HepG2 (cell line): ENCODE measurements at regions not wholly inside any gene's neighbourhood (a gene's known extent, or its start where the extent isn't known, plus 50 kb on each side); places are given as distances from the start of the nearest gene placed in this dataset.

Experiments
- ATAC-seq: fragments of 200-7000 bp; cut with Tn5 transposase; 3 replicates; pipeline ENCODE4 v1.9.1; 2020; ENCODE audit warnings: mild to moderate bottlenecking, moderate library complexity
- BruUV-seq: library from RNA; stranded (reverse); fragments of 400-500 nt; replicated peaks from 2 replicates; lab custom pipeline; 2021; lab: Mats Ljungman, UMichigan
- CTCF ChIA-PET: fragments of 300-600 bp; formaldehyde crosslinking; extraction: SDS; loops from one replicate; lab custom pipeline; 2021; ENCODE audit warnings: low total read pairs, inconsistent platforms, low intra/inter-chr PET ratio; lab: Yijun Ruan, JAX
- POLR2A ChIA-PET: fragments of 350-600 bp; sonication (Branson Sonifier 250); formaldehyde crosslinking; loops from one replicate; lab custom pipeline; 2020; ENCODE audit warnings: antibody characterized with exemption, inconsistent platforms; lab: Yijun Ruan, JAX
- DNase-seq: peaks from one replicate; pipeline ENCODE4 v3.0.0-alpha.2; 2015; ENCODE audit warnings: low spot score
- FAIRE-seq: peaks from 3 replicates; lab custom pipeline; 2011; peaks lifted over from hg19 to GRCh38; lab: Jason Lieb, UNC
- H2AFZ ChIP-seq: one replicate; pipeline ENCODE4 v1.6.1; 2011; ENCODE audit warnings: low read length, inconsistent platforms
- H3K27ac ChIP-seq: fragments of 300-600 bp; 3 replicates; pipeline ENCODE4 v1.8.0; 2011; ENCODE audit warnings: mixed run types, mild to moderate bottlenecking, mixed read lengths, low read length, inconsistent platforms; ENCODE audit not compliant: insufficient read depth; ENCODE audit errors: extremely low read length
- H3K27me3 ChIP-seq, 2 experiments: fragments of 200-600 bp in 1 of 2; 2 replicates in 1 of 2; 3 replicates in 1 of 2; pipeline versions ENCODE4 v1.6.0 to v1.8.0; 2011; ENCODE audit warnings: low read length in 2 of 2, mild to moderate bottlenecking in 2 of 2, moderate library complexity in 2 of 2, inconsistent platforms in 1 of 2; ENCODE audit not compliant: insufficient read depth in 2 of 2, control insufficient read depth in 1 of 2
- H3K36me3 ChIP-seq, 2 experiments: fragments of 200-600 bp in 1 of 2; replicated peaks in 1 of 2; 2 replicates in 1 of 2; 3 replicates in 1 of 2; pipeline versions ENCODE4 v1.5.1 to v1.8.0; 2011; ENCODE audit warnings: low read length in 2 of 2, inconsistent platforms in 1 of 2; ENCODE audit not compliant: insufficient read depth in 2 of 2, control insufficient read depth in 1 of 2
- H3K4me1 ChIP-seq: 2 replicates; pipeline ENCODE4 v1.5.1; 2012; ENCODE audit warnings: low read length, inconsistent platforms; ENCODE audit not compliant: insufficient read depth
- H3K4me2 ChIP-seq: 2 replicates; pipeline ENCODE4 v1.6.0; 2011; ENCODE audit warnings: low read depth, low read length, inconsistent platforms
- H3K4me3 ChIP-seq, 3 experiments: fragments of 200-600 bp in 1 of 3; sonication (generic), shearing (Covaris generic) in 1 of 3; replicated peaks in 1 of 3; 2 replicates each; pipeline ENCODE4 v1.5.1; 2011 to 2016; ENCODE audit warnings: low read length in 3 of 3, inconsistent platforms in 2 of 3, low read depth in 2 of 3, mild to moderate bottlenecking in 2 of 3, control low read depth in 1 of 3, mixed read lengths in 1 of 3; ENCODE audit not compliant: insufficient read depth in 1 of 3
- H3K79me2 ChIP-seq: one replicate; pipeline ENCODE4 v1.6.1; 2011; ENCODE audit warnings: low read length, inconsistent platforms; ENCODE audit not compliant: insufficient read depth
- H3K9ac ChIP-seq: 2 replicates; pipeline ENCODE4 v1.6.0; 2011; ENCODE audit warnings: mild to moderate bottlenecking, low read depth, low read length, inconsistent platforms; ENCODE audit not compliant: insufficient read depth
- H3K9me3 ChIP-seq: 2 replicates; pipeline ENCODE4 v1.5.1; 2012; ENCODE audit warnings: mild to moderate bottlenecking, low read length
- H4K20me1 ChIP-seq: 2 replicates; pipeline ENCODE4 v1.6.0; 2011; ENCODE audit warnings: inconsistent platforms, mild to moderate bottlenecking, low read length, moderate library complexity; ENCODE audit not compliant: insufficient read depth
- ARNTL ChIP-seq: sonication (generic); formaldehyde crosslinking; IDR thresholded peaks from 2 replicates; pipeline ENCODE4 v1.4.0; 2020; ENCODE audit warnings: mild to moderate bottlenecking, missing genetic modification reagents
- CBFB ChIP-seq: sonication (generic); formaldehyde crosslinking; IDR thresholded peaks from 2 replicates; pipeline ENCODE4 v1.4.0; 2020; ENCODE audit warnings: missing genetic modification reagents
- LBX2 ChIP-seq: sonication (generic); formaldehyde crosslinking; IDR thresholded peaks from 2 replicates; pipeline ENCODE4 v1.5.0; 2020; ENCODE audit warnings: missing genetic modification reagents, mild to moderate bottlenecking, borderline replicate concordance
- POLR2A ChIP-seq, 2 experiments: IDR thresholded peaks; 2 replicates each; pipeline ENCODE4 v1.6.1; 2011; ENCODE audit warnings: low read depth in 2 of 2, low read length in 2 of 2, mild to moderate bottlenecking in 1 of 2, moderate library complexity in 1 of 2; ENCODE audit not compliant: insufficient read depth in 1 of 2
- SMAD1 ChIP-seq: sonication (generic); formaldehyde crosslinking; IDR thresholded peaks from 2 replicates; pipeline ENCODE4 v1.4.0; 2020; ENCODE audit warnings: missing genetic modification reagents, low read depth, mild to moderate bottlenecking, borderline replicate concordance
- SUZ12 ChIP-seq: fragments of 150-350 bp; IDR thresholded peaks from 2 replicates; pipeline ENCODE4 v1.6.1; 2014; ENCODE audit warnings: low read depth, low read length
- ZNF367 ChIP-seq: sonication (generic); formaldehyde crosslinking; IDR thresholded peaks from 2 replicates; pipeline ENCODE4 v1.4.0; 2020; ENCODE audit warnings: missing genetic modification reagents, borderline replicate concordance
- ZNF543 ChIP-seq: sonication (generic); formaldehyde crosslinking; IDR thresholded peaks from 2 replicates; pipeline ENCODE4 v1.4.0; 2020; ENCODE audit warnings: mild to moderate bottlenecking, missing genetic modification reagents
- ZNF577 ChIP-seq: sonication (generic); formaldehyde crosslinking; IDR thresholded peaks from 2 replicates; pipeline ENCODE4 v1.4.0; 2020; ENCODE audit warnings: mild to moderate bottlenecking, low read depth, missing genetic modification reagents, borderline replicate concordance
- ZNF746 ChIP-seq: sonication (generic); formaldehyde crosslinking; IDR thresholded peaks from 2 replicates; pipeline ENCODE4 v1.8.0; 2022; ENCODE audit warnings: mild to moderate bottlenecking, missing genetic modification reagents
- WGBS: methylation state at CpG from one replicate; pipeline ENCODE4 v1.1.6; 2017; ENCODE audit warnings: low lambda C conversion rate; 5-methylcytosine and 5-hydroxymethylcytosine counted together
- in situ Hi-C: cut with HindIII; loops from 2 replicates; pipeline ENCODE4 v1.10.0; 2017; ENCODE audit warnings: low pct_unique_long_range_greater_than_20kb; ENCODE audit not compliant: extremely low pct_ligation_motif_present
- intact Hi-C: fragments of 100-400 bp; cut with micrococcal nuclease; formaldehyde crosslinking; loops from one replicate; pipeline ENCODE4 v1.10.0; 2022; ENCODE audit not compliant: unreplicated experiment
- TF ChIP-seq, protein P1 (sequence below): sonication (generic); formaldehyde crosslinking; IDR thresholded peaks from 2 replicates; pipeline ENCODE4 v1.4.0; 2020; ENCODE audit warnings: mild to moderate bottlenecking, missing genetic modification reagents
- TF ChIP-seq, protein P2 (sequence below): sonication (generic); formaldehyde crosslinking; IDR thresholded peaks from 2 replicates; pipeline ENCODE4 v1.4.0; 2020; ENCODE audit warnings: missing genetic modification reagents

GRCh38 chr3:13705051-13705450, 156.1 kb downstream of the FBLN2 start:
- intact Hi-C loops, result no loop called here
- TF ChIP-seq SUZ12, result no peak
- no peak for TF ChIP-seq ZNF577
- TF ChIP-seq POLR2A (IDR thresholded peaks at IDR 0.05; ENCODE audit: insufficient read depth in 1 of 2, low read depth in 2 of 2, low read length in 2 of 2), result no peak
- TF ChIP-seq LBX2 (CRISPR knock-in tag), result no peak
- TF ChIP-seq ARNTL (CRISPR knock-in tag), result no peak
- TF ChIP-seq, protein P1, sequence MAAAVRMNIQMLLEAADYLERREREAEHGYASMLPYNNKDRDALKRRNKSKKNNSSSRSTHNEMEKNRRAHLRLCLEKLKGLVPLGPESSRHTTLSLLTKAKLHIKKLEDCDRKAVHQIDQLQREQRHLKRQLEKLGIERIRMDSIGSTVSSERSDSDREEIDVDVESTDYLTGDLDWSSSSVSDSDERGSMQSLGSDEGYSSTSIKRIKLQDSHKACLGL (CRISPR knock-in tag), result no peak
- no peak for TF ChIP-seq ZNF746 (CRISPR knock-in tag)
- TF ChIP-seq, protein P2, sequence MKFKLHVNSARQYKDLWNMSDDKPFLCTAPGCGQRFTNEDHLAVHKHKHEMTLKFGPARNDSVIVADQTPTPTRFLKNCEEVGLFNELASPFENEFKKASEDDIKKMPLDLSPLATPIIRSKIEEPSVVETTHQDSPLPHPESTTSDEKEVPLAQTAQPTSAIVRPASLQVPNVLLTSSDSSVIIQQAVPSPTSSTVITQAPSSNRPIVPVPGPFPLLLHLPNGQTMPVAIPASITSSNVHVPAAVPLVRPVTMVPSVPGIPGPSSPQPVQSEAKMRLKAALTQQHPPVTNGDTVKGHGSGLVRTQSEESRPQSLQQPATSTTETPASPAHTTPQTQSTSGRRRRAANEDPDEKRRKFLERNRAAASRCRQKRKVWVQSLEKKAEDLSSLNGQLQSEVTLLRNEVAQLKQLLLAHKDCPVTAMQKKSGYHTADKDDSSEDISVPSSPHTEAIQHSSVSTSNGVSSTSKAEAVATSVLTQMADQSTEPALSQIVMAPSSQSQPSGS (CRISPR knock-in tag), result no peak
- no peak for TF ChIP-seq ZNF543 (CRISPR knock-in tag)
- no peak for TF ChIP-seq CBFB (CRISPR knock-in tag)
- no peak for TF ChIP-seq SMAD1 (CRISPR knock-in tag)
- TF ChIP-seq ZNF367 (CRISPR knock-in tag), result no peak
- TF ChIP-seq, all 625 proteins: peak for 0
- ATAC-seq (no peak), DNase-seq (no peak), FAIRE-seq (no peak)
- no peaks in the 10 kb centered on the region for H3K27me3 ChIP-seq
- no peak overlapping the region for H3K4me3 ChIP-seq
- H3K9ac ChIP-seq, result no peak overlapping the region
- no TSS peak for BruUV-seq
- ChIA-PET POLR2A (no interaction called here), CTCF (no interaction called here)
- no peak overlapping the region for H3K4me2 ChIP-seq
- no peaks in the 10 kb centered on the region for H3K36me3 ChIP-seq
- in situ Hi-C loops, result no loop called here
- 6% methylated on average over 3 of the region's 3 CpGs for WGBS
- no peaks in the 10 kb centered on the region for H3K79me2 ChIP-seq
- H3K9me3 ChIP-seq, result no peaks in the 10 kb centered on the region
- no peaks in the 10 kb centered on the region for H4K20me1 ChIP-seq
- H3K27ac ChIP-seq, result no peak overlapping the region
- no peak overlapping the region for H2AFZ ChIP-seq
- H3K4me1 ChIP-seq, result no peaks in the 10 kb centered on the region
